ENCODE measurements at regions not wholly inside any gene's neighbourhood (a gene's known extent, or its start where the extent isn't known, plus 50 kb on each side); places are given as distances from the start of the nearest gene placed in this dataset.

DNA sequence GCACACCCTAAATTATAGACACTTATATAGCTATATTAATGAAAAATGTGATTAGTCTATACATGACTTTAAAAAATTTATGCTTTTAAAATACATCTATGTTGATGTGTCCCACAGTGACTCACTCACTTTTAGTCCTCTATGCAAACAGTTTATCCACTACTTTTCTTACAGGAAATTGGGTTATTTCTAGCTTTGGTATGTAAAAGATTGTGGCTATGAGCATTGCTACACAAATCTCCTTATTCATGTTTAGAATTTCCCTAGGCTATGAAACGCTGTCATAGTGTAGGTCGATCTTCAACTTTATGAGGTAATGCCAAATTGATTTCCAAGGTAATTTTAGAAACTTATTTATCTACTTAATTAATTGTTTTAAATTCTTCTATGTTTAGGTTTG lies 687.4 kb downstream of the PRR16 start:
- Mint-ChIP-seq H3K36me3 (ENCODE audit: low read depth) (no peaks in the 10 kb centered on the region), H3K9me3 (ENCODE audit: low read depth) (peaks cover 8% of the 10 kb centered on the region), H3K4me1 (no peaks in the 10 kb centered on the region), H3K27me3 (no peaks in the 10 kb centered on the region), H3K27ac (no peak overlapping the region), H3K4me3 (no peak overlapping the region)
- no peak for ATAC-seq
- DNase-seq = no peak
- intact Hi-C loops (cut with DNase I, micrococcal nuclease) = no loop called here
- ChIA-PET POLR2A (no interaction called here), CTCF (no interaction called here)

DNA sequence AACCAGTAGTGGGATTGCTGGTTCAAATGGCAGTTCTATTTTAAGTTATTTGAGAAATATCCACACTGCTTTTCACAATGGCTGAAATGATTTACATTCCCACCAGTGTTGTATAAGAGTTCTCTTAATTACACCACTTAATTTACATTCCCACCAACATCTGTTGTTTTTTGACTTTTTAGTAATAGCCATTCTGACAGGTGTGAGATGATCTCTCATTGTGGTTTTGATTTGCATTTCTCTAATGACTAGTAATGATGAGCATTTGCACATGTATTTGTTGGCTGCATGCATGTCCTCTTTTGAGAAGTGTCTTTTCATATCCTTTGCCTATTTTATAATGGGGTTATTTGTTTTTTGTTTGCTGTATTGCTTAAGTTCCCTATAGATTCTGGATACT lies 688.3 kb downstream of the PRR16 start:
- H3K4me1 Mint-ChIP-seq = no peaks in the 10 kb centered on the region
- H3K36me3 Mint-ChIP-seq (ENCODE audit: low read depth) = no peaks in the 10 kb centered on the region

DNA sequence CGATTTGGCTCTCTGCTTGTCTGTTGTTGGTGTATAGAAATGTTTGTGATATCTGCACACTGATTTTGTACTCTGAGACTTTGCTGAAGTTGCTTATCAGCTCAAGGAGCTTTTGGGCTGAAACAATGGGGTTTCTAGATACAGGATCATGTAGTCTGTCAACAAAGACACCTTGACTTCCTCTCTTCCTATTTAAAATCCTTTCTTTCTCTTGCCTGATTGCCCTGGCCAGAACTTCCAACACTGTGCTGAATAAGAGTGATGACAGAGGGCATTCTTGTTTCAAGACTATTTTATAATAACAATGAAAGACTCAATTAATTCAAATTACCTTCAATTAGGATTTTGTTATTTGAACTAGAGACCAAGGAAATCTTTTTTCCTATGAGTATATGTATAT lies 692.5 kb downstream of the PRR16 start:
- H3K4me3 Mint-ChIP-seq = no peak overlapping the region
- H3K27me3 Mint-ChIP-seq = no peaks in the 10 kb centered on the region
- no peaks in the 10 kb centered on the region for H3K4me1 Mint-ChIP-seq
- DNase-seq (no peak), ATAC-seq (no peak)
- H3K27ac Mint-ChIP-seq = no peak overlapping the region
- peaks cover 2% of the 10 kb centered on the region for H3K9me3 Mint-ChIP-seq (ENCODE audit: low read depth)
- CTCF ChIA-PET = no interaction called here
- POLR2A ChIA-PET = no interaction called here
- intact Hi-C loops (cut with DNase I, micrococcal nuclease) = no loop called here
- H3K36me3 Mint-ChIP-seq (ENCODE audit: low read depth) = no peaks in the 10 kb centered on the region

More for the DNA sequence above, 688.3 kb downstream of the PRR16 start:
- Mint-ChIP-seq H3K9me3 (ENCODE audit: low read depth) (peaks cover 8% of the 10 kb centered on the region), H3K4me3 (no peak overlapping the region), H3K27ac (no peak overlapping the region), H3K27me3 (no peaks in the 10 kb centered on the region)
- DNase-seq (no peak), ATAC-seq (no peak)
- intact Hi-C loops (cut with DNase I, micrococcal nuclease) = no loop called here
- CTCF ChIA-PET = no interaction called here
- POLR2A ChIA-PET = no interaction called here

DNA sequence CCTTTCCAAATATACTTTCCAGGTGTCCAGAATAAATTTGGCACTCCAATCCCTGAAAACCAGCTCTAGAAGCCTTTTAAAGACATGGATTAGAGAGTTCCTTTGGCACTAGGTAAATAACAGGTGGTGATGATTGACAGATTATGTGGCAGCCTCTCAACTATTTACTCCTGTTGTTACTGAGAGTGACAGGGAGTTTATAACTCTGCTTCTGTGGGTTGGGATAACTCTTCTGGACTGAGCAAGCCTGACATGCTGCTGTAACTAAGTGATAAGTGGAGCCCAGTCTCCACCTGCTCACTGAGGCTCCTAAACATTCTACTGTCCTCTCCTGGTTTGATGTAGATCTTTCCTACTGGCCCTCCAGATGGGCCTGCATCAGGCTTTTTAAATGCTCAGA lies 693.2 kb upstream of the FTMT start:
- no peak overlapping the region for H3K4me3 Mint-ChIP-seq
- H3K27ac Mint-ChIP-seq = no peak overlapping the region
- no peak for DNase-seq
- no peaks in the 10 kb centered on the region for H3K27me3 Mint-ChIP-seq
- H3K4me1 Mint-ChIP-seq = no peaks in the 10 kb centered on the region
- ChIA-PET CTCF (no interaction called here), POLR2A (no interaction called here)
- ATAC-seq = no peak
- H3K9me3 Mint-ChIP-seq (ENCODE audit: low read depth) = peaks cover 3% of the 10 kb centered on the region
- H3K36me3 Mint-ChIP-seq (ENCODE audit: low read depth) = no peaks in the 10 kb centered on the region
- intact Hi-C loops (cut with DNase I, micrococcal nuclease) = no loop called here

DNA sequence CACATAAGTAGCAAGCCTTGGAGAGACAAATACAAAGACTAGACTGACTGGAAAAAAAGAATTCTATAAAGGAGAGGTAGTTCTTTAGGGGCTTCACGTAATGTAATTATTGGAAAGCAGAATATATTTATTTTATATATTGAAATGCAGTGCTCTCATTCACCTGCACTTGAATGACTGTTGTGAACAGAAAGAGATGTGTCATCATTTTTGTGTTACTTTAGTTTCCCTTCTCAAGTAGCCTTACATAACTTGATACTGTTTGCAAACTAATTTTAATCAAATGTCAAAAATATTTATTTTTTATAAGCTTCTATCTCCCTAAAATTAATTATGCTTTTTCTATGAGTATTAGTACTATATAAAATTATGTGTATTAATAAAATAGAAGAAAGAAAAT lies 691.1 kb upstream of the FTMT start:
- H3K9me3 Mint-ChIP-seq (ENCODE audit: low read depth) = peaks cover 1% of the 10 kb centered on the region
- ATAC-seq (no peak), DNase-seq (no peak)
- no peak overlapping the region for H3K4me3 Mint-ChIP-seq
- H3K4me1 Mint-ChIP-seq = no peaks in the 10 kb centered on the region
- POLR2A ChIA-PET = no interaction called here
- no peaks in the 10 kb centered on the region for H3K36me3 Mint-ChIP-seq (ENCODE audit: low read depth)
- no peaks in the 10 kb centered on the region for H3K27me3 Mint-ChIP-seq
- intact Hi-C loops (cut with DNase I, micrococcal nuclease) = no loop called here
- no peak overlapping the region for H3K27ac Mint-ChIP-seq
- CTCF ChIA-PET = no interaction called here

DNA sequence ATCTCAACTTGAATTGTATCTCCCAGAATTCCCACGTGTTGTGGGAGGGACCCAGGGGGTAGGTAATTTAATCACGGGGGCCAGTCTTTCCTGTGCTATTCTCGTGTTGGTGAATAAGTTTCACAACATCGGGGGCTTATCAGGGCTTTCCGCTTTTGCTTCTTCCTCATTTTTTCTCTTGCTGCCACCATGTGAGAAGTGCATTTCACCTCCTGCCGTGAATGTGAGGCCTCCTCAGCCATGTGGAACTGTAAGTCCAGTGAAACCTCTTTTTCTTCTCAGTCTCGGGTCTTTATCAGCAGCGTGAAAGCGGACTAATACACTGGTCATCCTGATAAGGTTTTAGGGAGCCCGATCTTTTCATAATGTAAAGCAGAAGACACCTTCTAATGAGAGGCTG lies 687.0 kb upstream of the FTMT start:
- Mint-ChIP-seq H3K9me3 (ENCODE audit: low read depth) (peaks cover 4% of the 10 kb centered on the region), H3K4me3 (no peak overlapping the region), H3K27me3 (no peaks in the 10 kb centered on the region), H3K4me1 (no peaks in the 10 kb centered on the region), H3K36me3 (ENCODE audit: low read depth) (no peaks in the 10 kb centered on the region), H3K27ac (no peak overlapping the region)
- DNase-seq = no peak
- ATAC-seq = no peak
- intact Hi-C loops (cut with DNase I, micrococcal nuclease) = no loop called here
- POLR2A ChIA-PET = no interaction called here
- CTCF ChIA-PET = no interaction called here

DNA sequence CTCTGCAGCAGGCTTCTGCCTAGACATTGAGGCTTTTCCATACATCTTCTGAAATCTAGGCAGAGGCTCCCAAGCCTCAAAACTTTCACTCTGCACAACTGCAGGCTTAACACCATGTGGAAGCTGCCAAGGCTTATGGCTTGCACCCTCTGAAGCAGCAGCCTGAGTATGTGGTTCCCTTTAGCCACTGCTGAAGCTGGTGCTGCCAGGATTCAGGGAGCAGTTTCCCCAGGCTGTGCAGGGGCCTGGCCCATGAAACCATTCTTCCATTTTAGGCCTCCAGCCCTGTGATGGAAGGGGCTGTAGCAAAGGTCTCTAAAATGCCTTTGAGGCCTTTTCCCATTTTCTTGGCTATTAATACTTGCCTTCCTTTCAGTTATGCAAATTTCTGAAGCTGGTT lies 680.3 kb upstream of the FTMT start:
- no peaks in the 10 kb centered on the region for H3K36me3 Mint-ChIP-seq (ENCODE audit: low read depth)
- H3K27me3 Mint-ChIP-seq = no peaks in the 10 kb centered on the region
- CTCF ChIA-PET = no interaction called here
- H3K4me1 Mint-ChIP-seq = no peaks in the 10 kb centered on the region
- ATAC-seq (no peak), DNase-seq (no peak)
- H3K4me3 Mint-ChIP-seq = no peak overlapping the region
- H3K27ac Mint-ChIP-seq = no peak overlapping the region
- H3K9me3 Mint-ChIP-seq (ENCODE audit: low read depth) = peaks cover 3% of the 10 kb centered on the region
- POLR2A ChIA-PET = no interaction called here
- intact Hi-C loops (cut with DNase I, micrococcal nuclease) = no loop called here

DNA sequence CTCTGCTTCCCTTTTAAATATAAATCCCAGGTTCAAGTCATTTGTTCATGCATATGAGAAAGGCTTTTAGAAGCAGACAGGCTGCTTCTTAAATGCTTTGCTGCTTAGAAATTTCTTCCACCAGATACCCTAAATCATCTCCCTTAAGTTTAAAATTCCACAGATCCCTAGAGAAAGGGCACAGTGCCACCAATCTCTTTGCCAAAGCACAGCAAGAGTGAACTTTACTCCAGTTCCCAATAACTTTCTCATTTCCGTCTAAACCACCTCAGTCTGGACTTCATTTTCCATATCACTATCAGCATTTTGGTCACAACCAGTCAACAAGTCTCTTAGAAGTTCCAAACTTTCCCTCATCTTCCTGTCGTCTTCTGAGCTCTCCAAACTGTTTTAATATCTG lies 679.8 kb upstream of the FTMT start:
- POLR2A ChIA-PET = no interaction called here
- no peak overlapping the region for H3K27ac Mint-ChIP-seq
- no peak for ATAC-seq
- intact Hi-C loops (cut with DNase I, micrococcal nuclease) = no loop called here
- H3K4me1 Mint-ChIP-seq = no peaks in the 10 kb centered on the region
- H3K27me3 Mint-ChIP-seq = no peaks in the 10 kb centered on the region
- no peak overlapping the region for H3K4me3 Mint-ChIP-seq
- peaks cover 2% of the 10 kb centered on the region for H3K9me3 Mint-ChIP-seq (ENCODE audit: low read depth)
- CTCF ChIA-PET = no interaction called here
- no peak for DNase-seq
- H3K36me3 Mint-ChIP-seq (ENCODE audit: low read depth) = no peaks in the 10 kb centered on the region

DNA sequence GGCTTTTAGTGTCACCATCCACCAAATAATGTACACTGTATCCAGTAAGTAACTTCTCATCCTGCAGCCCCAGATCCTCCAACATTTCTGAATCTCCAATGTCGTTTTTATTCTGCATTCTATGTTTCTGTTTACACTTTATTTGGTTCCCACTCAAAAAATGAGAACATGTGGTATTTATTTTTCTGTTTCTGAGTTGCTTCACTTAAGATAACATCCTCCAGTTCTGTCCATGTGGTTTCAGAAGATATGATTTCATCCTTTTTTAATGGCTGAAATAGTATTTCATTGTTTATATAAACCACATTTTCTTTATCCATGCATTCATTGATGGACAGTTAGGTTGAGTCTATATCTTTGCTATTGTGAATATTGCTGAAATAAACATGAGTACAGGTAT lies 677.3 kb upstream of the FTMT start:
- Mint-ChIP-seq H3K36me3 (ENCODE audit: low read depth) (no peaks in the 10 kb centered on the region), H3K4me1 (no peaks in the 10 kb centered on the region), H3K9me3 (ENCODE audit: low read depth) (no peaks in the 10 kb centered on the region), H3K27ac (no peak overlapping the region), H3K4me3 (no peak overlapping the region), H3K27me3 (no peaks in the 10 kb centered on the region)
- no peak for DNase-seq
- POLR2A ChIA-PET = no interaction called here
- CTCF ChIA-PET = no interaction called here
- no peak for ATAC-seq
- intact Hi-C loops (cut with DNase I, micrococcal nuclease) = no loop called here

DNA sequence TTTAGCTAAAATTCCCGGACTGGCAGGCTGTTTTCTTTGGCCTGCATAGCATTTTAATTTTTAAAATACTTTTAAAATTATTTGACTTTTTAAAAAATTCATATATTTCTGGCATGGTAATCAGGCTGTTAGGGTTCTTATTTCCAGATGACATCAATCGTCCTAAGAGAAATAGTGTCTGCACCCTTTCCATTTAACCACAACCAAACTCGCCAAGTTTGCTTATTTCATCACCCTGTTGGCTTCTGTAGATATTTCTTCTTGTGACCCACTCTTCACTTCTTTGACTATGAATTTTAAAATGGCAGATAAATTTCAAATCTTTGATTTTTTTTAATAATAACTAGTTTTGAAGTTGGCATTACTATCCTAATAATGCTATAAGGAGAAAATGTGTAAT lies 675.7 kb upstream of the FTMT start:
- DNase-seq = no peak
- ChIA-PET POLR2A (interaction anchor here (0.6 kb wide), 1 partner anchor 369 kb away, joined by 3 read pairs; no protein-coding TSS in a partner anchor), CTCF (no interaction called here)
- Mint-ChIP-seq H3K9me3 (ENCODE audit: low read depth) (no peaks in the 10 kb centered on the region), H3K36me3 (ENCODE audit: low read depth) (no peaks in the 10 kb centered on the region), H3K27me3 (no peaks in the 10 kb centered on the region), H3K4me3 (no peak overlapping the region), H3K4me1 (no peaks in the 10 kb centered on the region), H3K27ac (no peak overlapping the region)
- ATAC-seq = no peak
- intact Hi-C loops (cut with DNase I, micrococcal nuclease) = no loop called here

DNA sequence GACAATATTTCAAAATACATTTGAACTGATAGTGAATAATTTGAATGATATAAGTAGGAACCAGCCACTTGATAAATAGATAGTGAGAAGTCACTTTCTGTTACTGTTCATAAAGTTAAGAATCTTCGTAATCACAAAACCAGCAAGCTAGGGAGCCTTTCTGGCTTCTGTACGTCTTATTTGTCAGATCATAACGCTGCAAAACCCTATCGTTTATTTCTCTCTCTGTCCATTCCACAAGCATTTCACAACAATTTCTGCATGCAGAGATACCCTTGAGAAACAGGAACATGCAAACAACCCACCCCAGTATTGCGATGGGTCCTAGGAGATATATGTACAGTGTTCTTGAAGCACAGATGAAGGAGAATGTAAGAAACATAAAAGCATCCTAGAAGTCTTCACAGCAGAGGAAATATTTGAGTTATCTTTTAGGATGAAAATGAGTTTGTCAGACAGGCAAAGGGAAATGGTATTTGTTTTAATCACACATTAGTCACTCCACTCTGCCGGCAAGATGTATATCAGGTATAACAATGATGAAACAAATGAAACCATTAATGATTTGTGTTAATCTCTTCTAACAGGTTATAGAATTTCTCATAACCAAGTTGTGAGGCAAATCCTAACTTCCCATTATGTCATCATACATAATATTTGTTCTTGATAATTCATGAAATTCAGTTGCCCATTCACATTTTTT lies 668.7 kb upstream of the FTMT start:
- ChIA-PET POLR2A (no interaction called here), CTCF (no interaction called here)
- ATAC-seq (no peak), DNase-seq (no peak)
- Mint-ChIP-seq H3K4me3 (no peak overlapping the region), H3K36me3 (ENCODE audit: low read depth) (no peaks in the 10 kb centered on the region), H3K27me3 (no peaks in the 10 kb centered on the region), H3K9me3 (ENCODE audit: low read depth) (no peaks in the 10 kb centered on the region), H3K4me1 (no peaks in the 10 kb centered on the region), H3K27ac (no peak overlapping the region)
- intact Hi-C loops (cut with DNase I, micrococcal nuclease) = no loop called here

DNA sequence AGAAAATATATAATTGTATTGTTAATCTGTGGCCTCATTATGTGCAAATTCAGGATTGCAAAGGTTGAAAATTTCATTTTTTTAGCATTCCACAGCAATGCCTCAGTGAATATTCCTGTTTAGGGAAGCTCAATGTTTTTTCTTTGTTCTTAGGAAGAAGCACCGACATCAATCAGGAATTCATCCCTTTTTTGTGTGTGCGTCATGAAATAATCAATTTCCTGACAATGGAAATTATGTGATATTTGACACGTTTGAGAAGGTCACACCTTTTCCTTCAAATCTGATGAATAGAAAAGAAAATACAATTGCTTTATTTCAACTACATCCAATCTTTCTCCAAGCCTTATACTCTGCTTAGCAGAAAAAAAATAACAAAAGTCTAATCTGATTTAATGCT lies 662.8 kb upstream of the FTMT start:
- ChIA-PET POLR2A (no interaction called here), CTCF (no interaction called here)
- intact Hi-C loops (cut with DNase I, micrococcal nuclease) = no loop called here
- Mint-ChIP-seq H3K4me1 (no peaks in the 10 kb centered on the region), H3K27ac (no peak overlapping the region), H3K27me3 (no peaks in the 10 kb centered on the region), H3K4me3 (no peak overlapping the region), H3K36me3 (ENCODE audit: low read depth) (no peaks in the 10 kb centered on the region), H3K9me3 (ENCODE audit: low read depth) (peaks cover 3% of the 10 kb centered on the region)
- ATAC-seq (no peak), DNase-seq (no peak)
